Epithelial cell of proximal tubule (primary cell): ENCODE measurements at regions not wholly inside any gene's neighbourhood (a gene's known extent, or its start where the extent isn't known, plus 50 kb on each side); places are given as distances from the start of the nearest gene placed in this dataset.

Source experiments
- DNase-seq: peaks from one replicate; pipeline ENCODE4 v3.0.0-alpha.2; 2011; ENCODE audit warnings: low read depth
- H3K4me3 ChIP-seq: 2 replicates; pipeline ENCODE4 v1.5.1; 2011; ENCODE audit warnings: low read depth, mild to moderate bottlenecking, low read length
- TF ChIP-seq, protein P1 (sequence below): conservative IDR thresholded peaks from 2 replicates; pipeline ENCODE4 v1.5.1; 2012; ENCODE audit warnings: low read depth, mild to moderate bottlenecking, low read length

DNA sequence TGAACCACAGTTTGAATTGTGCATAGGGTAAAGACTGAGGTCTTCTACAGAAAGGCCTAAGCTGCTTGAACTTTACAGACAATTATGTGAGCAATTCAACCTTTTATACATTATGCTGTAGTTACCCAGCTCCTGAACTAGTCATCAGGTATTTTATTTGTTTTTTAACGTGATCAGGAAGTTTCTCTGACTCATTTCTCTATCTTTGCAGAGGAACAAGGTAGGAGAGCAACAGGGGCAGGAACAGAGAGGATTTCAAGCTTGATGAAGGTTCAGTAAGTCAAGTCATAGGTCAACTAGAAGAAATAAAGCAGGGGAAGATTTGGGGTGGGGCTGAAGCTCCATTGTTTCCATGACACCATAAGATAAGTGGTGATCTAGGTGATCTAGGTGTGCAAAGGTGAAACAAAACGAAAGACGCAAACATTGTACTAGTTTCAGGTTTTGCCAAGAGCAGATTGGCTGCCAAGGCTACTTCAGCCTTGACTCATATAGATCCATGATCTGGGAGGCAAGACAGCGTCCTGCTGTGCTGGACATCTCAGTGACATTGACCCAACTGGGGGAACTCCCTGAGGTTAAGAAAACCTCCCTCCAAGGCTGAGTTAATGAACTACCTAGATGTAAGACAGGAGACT, 198.1 kb downstream of the DAD1 start:
- DNase-seq, result no peak
- no peak overlapping the region for H3K4me3 ChIP-seq
- TF ChIP-seq, protein P1, sequence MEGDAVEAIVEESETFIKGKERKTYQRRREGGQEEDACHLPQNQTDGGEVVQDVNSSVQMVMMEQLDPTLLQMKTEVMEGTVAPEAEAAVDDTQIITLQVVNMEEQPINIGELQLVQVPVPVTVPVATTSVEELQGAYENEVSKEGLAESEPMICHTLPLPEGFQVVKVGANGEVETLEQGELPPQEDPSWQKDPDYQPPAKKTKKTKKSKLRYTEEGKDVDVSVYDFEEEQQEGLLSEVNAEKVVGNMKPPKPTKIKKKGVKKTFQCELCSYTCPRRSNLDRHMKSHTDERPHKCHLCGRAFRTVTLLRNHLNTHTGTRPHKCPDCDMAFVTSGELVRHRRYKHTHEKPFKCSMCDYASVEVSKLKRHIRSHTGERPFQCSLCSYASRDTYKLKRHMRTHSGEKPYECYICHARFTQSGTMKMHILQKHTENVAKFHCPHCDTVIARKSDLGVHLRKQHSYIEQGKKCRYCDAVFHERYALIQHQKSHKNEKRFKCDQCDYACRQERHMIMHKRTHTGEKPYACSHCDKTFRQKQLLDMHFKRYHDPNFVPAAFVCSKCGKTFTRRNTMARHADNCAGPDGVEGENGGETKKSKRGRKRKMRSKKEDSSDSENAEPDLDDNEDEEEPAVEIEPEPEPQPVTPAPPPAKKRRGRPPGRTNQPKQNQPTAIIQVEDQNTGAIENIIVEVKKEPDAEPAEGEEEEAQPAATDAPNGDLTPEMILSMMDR, result no peak

DNA sequence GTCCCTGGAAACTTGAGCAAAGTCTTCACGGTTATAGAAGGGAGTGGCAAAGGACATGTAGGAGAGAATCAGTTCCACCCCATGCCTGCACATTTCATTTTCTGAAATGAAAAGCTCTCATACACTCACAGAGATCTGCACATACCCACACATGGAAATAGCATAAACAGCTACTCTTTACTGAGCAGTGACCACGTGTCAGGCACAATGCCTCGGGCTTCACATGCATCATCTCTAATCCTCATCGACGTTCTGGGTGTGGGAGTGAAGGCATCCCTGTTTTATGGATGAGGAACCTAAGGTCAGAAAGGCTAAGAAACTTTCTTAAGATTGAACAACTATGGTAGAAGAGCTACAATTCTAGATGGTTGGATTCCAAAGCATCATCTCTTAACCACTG, 198.8 kb downstream of the DAD1 start:
- TF ChIP-seq, protein P1, result no peak
- no peak for DNase-seq

DNA sequence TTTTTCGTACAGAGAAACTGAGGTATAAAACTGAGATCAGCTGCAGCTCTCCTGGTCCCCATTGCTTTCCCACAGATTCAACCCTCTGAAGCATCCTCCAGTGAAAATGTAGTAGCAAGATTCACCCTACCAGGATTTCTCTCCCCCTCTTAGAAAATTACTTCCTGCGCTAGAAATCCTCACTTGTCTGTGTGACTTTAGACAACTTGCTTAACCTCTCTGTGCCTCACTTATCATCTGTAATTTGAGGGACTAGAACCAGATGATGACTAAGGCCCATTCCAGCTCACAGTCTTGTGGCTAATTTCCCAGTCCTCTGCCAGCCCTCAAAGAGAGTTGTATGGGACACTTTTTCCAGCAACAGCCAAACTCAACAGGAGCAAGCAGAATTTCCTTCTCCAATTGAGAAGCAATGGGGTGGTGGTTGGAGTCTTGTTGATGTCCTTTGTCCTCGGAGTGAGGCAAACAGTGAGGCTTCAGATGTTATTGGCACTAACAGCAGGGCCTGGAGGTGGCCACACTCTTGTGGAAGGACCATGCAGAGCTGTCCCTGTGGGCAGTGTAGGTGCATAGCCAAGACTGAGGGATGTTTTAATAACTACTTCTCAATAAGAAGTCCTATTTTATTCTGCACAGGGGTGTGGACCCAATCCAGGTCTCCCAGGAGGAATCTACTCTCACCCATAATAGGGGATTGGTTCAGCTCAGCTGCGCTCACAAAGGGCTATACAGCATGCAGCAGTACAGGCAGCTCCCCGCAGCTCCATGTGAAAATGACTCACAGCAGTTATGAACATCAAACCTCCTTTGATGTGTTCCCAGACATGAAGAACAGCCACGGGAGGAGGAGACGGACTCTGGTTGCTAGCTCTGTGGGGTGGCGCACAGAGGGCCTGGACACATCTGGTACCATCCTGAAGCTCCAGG, 200.1 kb downstream of the DAD1 start:
- TF ChIP-seq, protein P1, result no peak

More for the DNA sequence above, 198.8 kb downstream of the DAD1 start:
- H3K4me3 ChIP-seq, result no peak overlapping the region

DNA sequence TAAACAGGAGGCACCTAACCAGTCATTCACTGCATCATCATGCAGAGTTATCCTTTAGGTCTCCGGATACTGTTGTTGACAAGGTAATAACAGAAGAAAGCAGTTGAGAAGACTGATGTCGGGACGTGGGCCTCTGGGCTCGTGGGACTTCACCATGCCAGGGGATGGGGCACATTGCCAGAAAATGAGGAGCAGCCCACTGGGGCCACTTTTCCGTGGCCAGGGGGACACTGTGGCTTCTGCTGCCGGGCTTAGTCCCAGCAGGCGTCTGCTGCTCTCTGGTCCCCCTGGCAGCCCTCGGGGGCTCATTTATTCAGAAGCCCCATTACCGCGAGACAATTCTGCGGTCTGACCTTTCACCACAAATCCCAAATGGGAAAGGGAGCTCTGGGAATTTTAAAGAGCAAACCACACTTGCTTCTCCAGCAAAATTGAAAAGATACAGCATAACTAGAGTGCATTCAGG, 201.2 kb downstream of the DAD1 start:
- H3K4me3 ChIP-seq, result no peak overlapping the region
- DNase-seq, result no peak
- TF ChIP-seq, protein P1, result no peak

More for the DNA sequence above, 200.1 kb downstream of the DAD1 start:
- no peak overlapping the region for H3K4me3 ChIP-seq
- no peak for DNase-seq

DNA sequence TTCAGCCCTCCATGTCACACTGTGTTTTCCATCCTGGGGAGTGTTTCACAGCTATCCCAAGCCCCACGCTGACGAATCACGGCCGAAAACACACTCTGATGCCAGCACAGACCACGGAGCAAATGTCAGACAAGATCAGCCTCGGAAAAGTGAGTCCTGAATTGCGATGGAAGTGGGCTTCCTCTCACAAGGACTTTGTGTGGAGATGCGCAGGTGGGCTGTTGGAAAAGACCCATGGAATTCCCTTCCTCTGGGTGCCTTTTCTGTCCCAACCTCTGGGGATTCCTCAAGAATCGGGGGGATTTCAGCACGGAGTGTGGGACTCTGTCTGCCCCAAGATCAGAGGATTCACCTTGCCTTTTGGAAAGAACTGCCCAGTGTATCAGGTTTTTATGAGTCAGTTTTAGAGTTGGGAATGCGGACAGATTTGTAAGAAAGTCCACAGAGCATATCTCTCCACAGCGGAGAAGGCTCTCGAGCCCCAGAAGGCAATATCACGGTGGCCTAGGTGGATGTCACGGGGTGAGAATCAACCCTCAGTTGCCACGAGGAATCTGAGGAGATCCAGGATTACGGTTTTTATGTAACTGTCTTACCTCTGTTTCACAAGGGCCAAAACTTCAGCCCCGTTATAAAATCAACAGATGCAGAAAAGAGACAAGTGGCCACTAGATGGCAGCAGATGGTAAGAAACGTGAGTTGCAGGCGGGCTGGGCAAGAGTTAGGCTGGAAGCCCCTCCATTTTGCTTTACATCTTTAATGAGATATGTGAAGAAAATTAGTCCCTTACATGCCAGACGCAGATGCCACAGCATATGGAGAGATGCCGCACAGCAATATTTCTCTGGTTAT, 201.9 kb downstream of the DAD1 start:
- DNase-seq, result no peak
- no peak overlapping the region for H3K4me3 ChIP-seq
- TF ChIP-seq, protein P1, result peak; percentile 78

DNA sequence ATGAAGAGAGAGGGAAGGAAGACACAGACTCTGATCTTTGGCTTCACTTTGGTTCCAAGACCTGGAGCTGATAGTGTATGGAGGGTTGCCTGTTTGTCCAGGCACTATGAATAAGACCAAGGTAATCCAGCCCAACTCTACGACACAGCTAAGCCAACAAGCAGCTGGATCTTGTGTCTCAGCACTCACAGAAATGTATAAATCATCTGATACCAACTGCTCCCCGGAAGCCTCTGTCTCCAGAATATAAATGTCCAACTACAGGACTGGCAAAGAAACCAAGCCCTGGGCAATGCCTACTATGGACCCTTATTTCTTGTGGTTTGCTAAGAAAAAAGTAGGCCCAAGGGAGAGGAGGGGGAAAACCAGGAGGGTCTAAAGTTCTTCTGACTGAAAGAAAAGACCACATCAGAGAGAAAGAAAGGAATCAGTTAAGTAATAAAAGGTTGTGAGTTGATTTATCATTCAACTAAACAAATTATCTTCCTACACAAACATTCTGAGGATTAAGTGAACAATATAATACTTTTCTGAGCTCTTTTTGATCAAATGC, 204.0 kb downstream of the DAD1 start:
- DNase-seq, result no peak
- no peak overlapping the region for H3K4me3 ChIP-seq
- TF ChIP-seq, protein P1, result no peak
